ENCODE measurements at regions not wholly inside any gene's neighbourhood (a gene's known extent, or its start where the extent isn't known, plus 50 kb on each side); places are given as distances from the start of the nearest gene placed in this dataset.

GRCh38 chr2:226664140-226664539 is 135.5 kb downstream of the IRS1 start:
- Histone ChIP-seq H3K4me1 (peaks cover 22% of the 10 kb centered on the region), H3K27ac (0 out of 6 replicates have a peak overlapping the region, but pooled peaks of 1 of the 2 experiments have one; percentile 12), H3K4me3 (no peak overlapping the region), H3K4me2 (no peak overlapping the region), H3K9me3 (no peaks in the 10 kb centered on the region)
- WGBS (ENCODE audit: missing lambda C conversion rate): 90% methylated on average over 3 of the region's 3 CpGs
- TF ChIP-seq BHLHE40 (IDR thresholded peaks at IDR 0.05; ENCODE audit: low read depth, low read length): no peak
- no peak for TF ChIP-seq JUN (IDR thresholded peaks at IDR 0.05)
- no peak for TF ChIP-seq ZNF302 (CRISPR knock-in tag; IDR thresholded peaks at IDR 0.05)
- TF ChIP-seq KDM1A (IDR thresholded peaks at IDR 0.05; ENCODE audit: low read depth): no peak
- TF ChIP-seq CEBPB (IDR thresholded peaks at IDR 0.05): no peak
- TF ChIP-seq KDM5A (IDR thresholded peaks at IDR 0.05): no peak
- TF ChIP-seq SMC3 (IDR thresholded peaks at IDR 0.05): no peak
- TF ChIP-seq POLR2A (IDR thresholded peaks at IDR 0.05; ENCODE audit: low read length): no peak
- no peak for TF ChIP-seq MAZ (IDR thresholded peaks at IDR 0.05; ENCODE audit: borderline replicate concordance, low read depth, low read length)
- TF ChIP-seq ZSCAN20 (CRISPR knock-in tag; IDR thresholded peaks at IDR 0.05): no peak
- no peak for TF ChIP-seq RARB (CRISPR knock-in tag; IDR thresholded peaks at IDR 0.05)
- TF ChIP-seq, protein P1, sequence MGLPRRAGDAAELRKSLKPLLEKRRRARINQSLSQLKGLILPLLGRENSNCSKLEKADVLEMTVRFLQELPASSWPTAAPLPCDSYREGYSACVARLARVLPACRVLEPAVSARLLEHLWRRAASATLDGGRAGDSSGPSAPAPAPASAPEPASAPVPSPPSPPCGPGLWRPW (IDR thresholded peaks at IDR 0.05): no peak
- no peak for TF ChIP-seq EHMT2 (IDR thresholded peaks at IDR 0.05; ENCODE audit: low read depth)
- TF ChIP-seq NPAS2 (CRISPR knock-in tag; IDR thresholded peaks at IDR 0.05; ENCODE audit: borderline replicate concordance): no peak
- TF ChIP-seq, protein P2, sequence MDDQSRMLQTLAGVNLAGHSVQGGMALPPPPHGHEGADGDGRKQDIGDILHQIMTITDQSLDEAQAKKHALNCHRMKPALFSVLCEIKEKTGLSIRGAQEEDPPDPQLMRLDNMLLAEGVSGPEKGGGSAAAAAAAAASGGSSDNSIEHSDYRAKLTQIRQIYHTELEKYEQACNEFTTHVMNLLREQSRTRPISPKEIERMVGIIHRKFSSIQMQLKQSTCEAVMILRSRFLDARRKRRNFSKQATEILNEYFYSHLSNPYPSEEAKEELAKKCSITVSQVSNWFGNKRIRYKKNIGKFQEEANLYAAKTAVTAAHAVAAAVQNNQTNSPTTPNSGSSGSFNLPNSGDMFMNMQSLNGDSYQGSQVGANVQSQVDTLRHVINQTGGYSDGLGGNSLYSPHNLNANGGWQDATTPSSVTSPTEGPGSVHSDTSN (IDR thresholded peaks at IDR 0.05): no peak
- TF ChIP-seq, protein P3, sequence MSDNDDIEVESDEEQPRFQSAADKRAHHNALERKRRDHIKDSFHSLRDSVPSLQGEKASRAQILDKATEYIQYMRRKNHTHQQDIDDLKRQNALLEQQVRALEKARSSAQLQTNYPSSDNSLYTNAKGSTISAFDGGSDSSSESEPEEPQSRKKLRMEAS (IDR thresholded peaks at IDR 0.05): no peak
- ChIA-PET POLR2A (no interaction called here), CTCF (no interaction called here)
- FAIRE-seq (no peak), ATAC-seq (no peak), DNase-seq (ENCODE audit: low read depth in 1 of 2, low spot score in 1 of 2) (no peak)

DNA sequence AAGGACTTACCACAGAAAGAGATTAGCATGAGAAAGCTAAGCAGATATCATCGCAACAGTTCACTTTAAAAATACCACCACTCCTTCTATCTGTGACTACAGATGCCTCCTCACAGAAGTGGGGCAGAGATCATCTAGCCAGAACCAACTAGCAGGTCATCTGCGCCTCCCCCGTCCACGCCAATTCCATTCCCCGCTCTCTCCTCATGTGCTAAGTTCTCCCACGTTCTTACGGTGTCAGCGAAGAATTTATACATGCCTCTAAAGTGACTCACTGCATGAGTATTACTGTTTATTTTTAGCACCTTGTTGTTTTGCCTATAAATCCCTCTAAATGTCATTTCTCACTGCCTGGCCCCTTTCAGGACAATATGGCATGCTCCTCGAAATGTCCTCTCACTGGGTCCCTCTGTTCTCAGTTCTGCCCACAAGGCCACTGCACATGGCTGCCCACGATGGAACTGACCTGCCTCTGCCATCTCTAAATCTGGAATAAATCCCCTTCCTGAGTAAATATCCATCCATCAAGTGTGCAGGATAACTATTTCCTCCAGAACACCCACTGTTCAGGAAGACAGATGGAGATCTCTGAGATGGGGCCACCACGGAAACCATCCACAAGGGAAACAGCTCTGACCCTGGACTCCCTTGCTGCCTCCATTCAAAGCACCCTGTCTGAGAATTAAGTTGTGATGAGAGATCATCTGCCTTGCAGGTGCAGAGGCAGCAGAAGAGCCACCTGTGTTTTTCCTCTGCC is 137.7 kb downstream of the IRS1 start:
- no peaks in the 10 kb centered on the region for H3K9me3 ChIP-seq
- H3K4me3 ChIP-seq: no peak overlapping the region
- 16% methylated on average over 11 of the region's 11 CpGs for WGBS (ENCODE audit: missing lambda C conversion rate)
- ChIA-PET POLR2A (no interaction called here), CTCF (no interaction called here)
- FAIRE-seq (no peak), ATAC-seq (peak; percentile 91 to 94), DNase-seq (ENCODE audit: low read depth in 1 of 2, low spot score in 1 of 2) (peak; percentile 46 to 86)
- H3K27ac ChIP-seq: peak overlapping the region; percentile 43 to 71
- H3K4me1 ChIP-seq: peaks cover 26% of the 10 kb centered on the region
- H3K4me2 ChIP-seq: peak overlapping the region; percentile 46
- TF ChIP-seq TFCP2L1 (CRISPR knock-in tag; IDR thresholded peaks at IDR 0.05) (no peak), JUN (IDR thresholded peaks at IDR 0.05) (peak in 1 of 2 experiments; percentile 34; a peak in 1 of 5 replicates), ZC3H11A (IDR thresholded peaks at IDR 0.05) (no peak), MYC (IDR thresholded peaks at IDR 0.05; ENCODE audit: borderline replicate concordance, low read length) (no peak), CEBPB (IDR thresholded peaks at IDR 0.05) (no peak), MAZ (IDR thresholded peaks at IDR 0.05; ENCODE audit: borderline replicate concordance, low read depth, low read length) (no peak), GATA3 (IDR thresholded peaks at IDR 0.05; ENCODE audit: borderline replicate concordance) (peak; percentile 72; the same call in 1 of the 2 replicates), RAD21 (conservative IDR thresholded peaks at IDR 0.05 in 1 of 2, IDR thresholded peaks at IDR 0.05 in 1 of 2) (peak in 1 of 2 experiments; percentile 37; a peak in 1 of 5 replicates), FOXS1 (CRISPR knock-in tag; IDR thresholded peaks at IDR 0.05) (no peak), SREBF2 (IDR thresholded peaks at IDR 0.05) (no peak), CBX2 (IDR thresholded peaks at IDR 0.05; ENCODE audit: borderline replicate concordance, low read depth) (no peak), JUNB (IDR thresholded peaks at IDR 0.05) (peak; percentile 76), REST (IDR thresholded peaks at IDR 0.05) (no peak), CHD4 (IDR thresholded peaks at IDR 0.05; ENCODE audit: borderline replicate concordance) (no peak), FOSB (CRISPR knock-in tag; IDR thresholded peaks at IDR 0.05) (no peak), HOXB5 (CRISPR knock-in tag; IDR thresholded peaks at IDR 0.05) (no peak)
- TF ChIP-seq, protein P4, sequence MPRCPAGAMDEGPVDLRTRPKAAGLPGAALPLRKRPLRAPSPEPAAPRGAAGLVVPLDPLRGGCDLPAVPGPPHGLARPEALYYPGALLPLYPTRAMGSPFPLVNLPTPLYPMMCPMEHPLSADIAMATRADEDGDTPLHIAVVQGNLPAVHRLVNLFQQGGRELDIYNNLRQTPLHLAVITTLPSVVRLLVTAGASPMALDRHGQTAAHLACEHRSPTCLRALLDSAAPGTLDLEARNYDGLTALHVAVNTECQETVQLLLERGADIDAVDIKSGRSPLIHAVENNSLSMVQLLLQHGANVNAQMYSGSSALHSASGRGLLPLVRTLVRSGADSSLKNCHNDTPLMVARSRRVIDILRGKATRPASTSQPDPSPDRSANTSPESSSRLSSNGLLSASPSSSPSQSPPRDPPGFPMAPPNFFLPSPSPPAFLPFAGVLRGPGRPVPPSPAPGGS (IDR thresholded peaks at IDR 0.05): no peak
- TF ChIP-seq, protein P3 (IDR thresholded peaks at IDR 0.05): peak; percentile 93
- TF ChIP-seq, protein P2 (IDR thresholded peaks at IDR 0.05): no peak

Data from A549 (cell line).